ENCODE measurements at regions not wholly inside any gene's neighbourhood (a gene's known extent, or its start where the extent isn't known, plus 50 kb on each side); places are given as distances from the start of the nearest gene placed in this dataset.
"Not testable (repeated sequence)": the region's sequence is repeated elsewhere in the genome, so short reads cannot be mapped to it uniquely, and the experiment has no call there.

GRCh38 chr7:156374335-156374734 is 266.2 kb upstream of the RNF32 start:
- no peak for DNase-seq
- TF ChIP-seq POLR2AphosphoS5 (IDR thresholded peaks at IDR 0.05) (no peak), POLR2A (IDR thresholded peaks at IDR 0.05) (no peak), EP300 (IDR thresholded peaks at IDR 0.05) (no peak)
- TF ChIP-seq, protein P1, sequence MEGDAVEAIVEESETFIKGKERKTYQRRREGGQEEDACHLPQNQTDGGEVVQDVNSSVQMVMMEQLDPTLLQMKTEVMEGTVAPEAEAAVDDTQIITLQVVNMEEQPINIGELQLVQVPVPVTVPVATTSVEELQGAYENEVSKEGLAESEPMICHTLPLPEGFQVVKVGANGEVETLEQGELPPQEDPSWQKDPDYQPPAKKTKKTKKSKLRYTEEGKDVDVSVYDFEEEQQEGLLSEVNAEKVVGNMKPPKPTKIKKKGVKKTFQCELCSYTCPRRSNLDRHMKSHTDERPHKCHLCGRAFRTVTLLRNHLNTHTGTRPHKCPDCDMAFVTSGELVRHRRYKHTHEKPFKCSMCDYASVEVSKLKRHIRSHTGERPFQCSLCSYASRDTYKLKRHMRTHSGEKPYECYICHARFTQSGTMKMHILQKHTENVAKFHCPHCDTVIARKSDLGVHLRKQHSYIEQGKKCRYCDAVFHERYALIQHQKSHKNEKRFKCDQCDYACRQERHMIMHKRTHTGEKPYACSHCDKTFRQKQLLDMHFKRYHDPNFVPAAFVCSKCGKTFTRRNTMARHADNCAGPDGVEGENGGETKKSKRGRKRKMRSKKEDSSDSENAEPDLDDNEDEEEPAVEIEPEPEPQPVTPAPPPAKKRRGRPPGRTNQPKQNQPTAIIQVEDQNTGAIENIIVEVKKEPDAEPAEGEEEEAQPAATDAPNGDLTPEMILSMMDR (IDR thresholded peaks at IDR 0.05) = no peak
- Histone ChIP-seq H3K4me3 (no peak overlapping the region), H3K9me3 (no peaks in the 10 kb centered on the region), H3K27ac (no peak overlapping the region), H3K4me1 (peaks cover 0 to 2% (median 0%) of the 10 kb centered on the region in 4 donors), H3K36me3 (no peaks in the 10 kb centered on the region), H3K27me3 (no peaks in the 10 kb centered on the region)
- WGBS, 2 donors = 75 to 90% methylated on average over 4 of the region's 4 CpGs
- ATAC-seq (ENCODE audit: low FRiP score in 2 of 2) = no peak

- 88 to 90% methylated on average over 6 of the region's 6 CpGs for WGBS, 2 donors
- not testable (repeated sequence) for H3K9me3 ChIP-seq; H3K4me1 ChIP-seq; DNase-seq; H3K27me3 ChIP-seq; H3K27ac ChIP-seq; ATAC-seq (ENCODE audit: low FRiP score in 2 of 2); H3K36me3 ChIP-seq; H3K4me3 ChIP-seq
Observed at GRCh38 chr7:156369929-156370328, 270.6 kb upstream of the RNF32 start.

DNA sequence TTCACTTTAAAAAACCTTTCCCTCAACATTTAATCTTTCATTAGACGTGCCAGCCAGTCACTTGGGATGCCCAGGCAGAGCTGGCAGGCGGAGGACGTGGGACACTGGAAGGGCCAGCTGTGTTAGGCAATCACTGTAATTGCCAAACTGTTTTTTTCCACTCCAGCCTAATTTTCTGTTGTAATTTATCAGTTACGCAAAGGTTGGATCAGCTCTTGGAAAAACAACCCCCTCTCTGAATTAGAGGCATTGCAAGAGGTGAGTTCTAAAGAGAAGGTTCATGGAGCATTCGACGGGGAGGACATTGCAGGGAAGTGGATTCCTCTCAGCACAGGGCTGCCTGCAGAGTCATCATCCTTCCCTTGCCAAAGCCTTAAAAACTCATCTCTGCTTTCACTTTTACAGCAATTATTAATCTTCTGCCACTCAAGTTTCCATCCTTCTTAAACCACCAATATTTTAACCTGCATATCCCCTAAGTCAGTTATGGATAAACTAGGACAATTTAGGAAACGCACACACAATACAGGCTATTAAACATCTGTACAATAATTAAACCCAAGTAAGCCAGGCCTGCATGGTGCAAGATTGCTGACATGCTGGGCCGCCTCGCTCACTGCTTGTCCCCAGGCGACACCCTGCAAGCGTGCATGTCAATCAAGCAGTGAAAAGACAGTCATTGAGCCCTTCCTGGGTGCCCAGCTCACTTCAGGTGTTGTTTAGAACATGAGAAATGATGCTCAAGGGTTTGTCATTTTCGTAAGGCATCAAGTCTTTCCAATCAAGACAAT is 272.3 kb upstream of the RNF32 start:
- H3K4me3 ChIP-seq = no peak overlapping the region
- DNase-seq = peak in 1 of 2 donors; percentile 62
- H3K36me3 ChIP-seq = no peaks in the 10 kb centered on the region
- 70 to 71% methylated on average over 12 of the region's 12 CpGs for WGBS, 2 donors
- H3K9me3 ChIP-seq = no peaks in the 10 kb centered on the region
- H3K27ac ChIP-seq = no peak overlapping the region
- peaks cover 0 to 7% (median 0%) of the 10 kb centered on the region in 4 donors for H3K4me1 ChIP-seq
- H3K27me3 ChIP-seq = no peaks in the 10 kb centered on the region
- TF ChIP-seq POLR2AphosphoS5 (IDR thresholded peaks at IDR 0.05) = no peak
- TF ChIP-seq EP300 (IDR thresholded peaks at IDR 0.05) = no peak
- no peak for TF ChIP-seq POLR2A (IDR thresholded peaks at IDR 0.05)
- TF ChIP-seq, protein P1 (IDR thresholded peaks at IDR 0.05) = no peak
- no peak for ATAC-seq (ENCODE audit: low FRiP score in 2 of 2)

DNA sequence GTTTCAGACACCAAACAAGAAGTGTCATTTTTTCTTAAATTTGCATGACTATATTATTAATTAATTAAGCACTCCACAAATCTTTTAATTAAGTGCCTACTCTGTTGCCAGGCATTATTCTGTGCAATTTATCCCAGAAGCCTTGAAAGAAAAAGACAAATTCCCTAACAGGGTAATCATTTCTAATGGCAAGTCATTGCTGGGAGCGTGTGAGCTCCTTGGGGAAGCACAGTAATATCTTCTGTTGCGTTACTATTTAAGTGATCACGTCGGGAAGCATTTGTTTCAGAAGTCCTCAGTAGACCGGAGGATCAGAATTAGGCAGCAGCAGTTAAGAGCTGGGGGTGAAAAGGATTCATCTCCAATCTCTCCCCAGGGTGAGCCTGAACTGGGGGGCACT is 276.8 kb upstream of the RNF32 start:
- ATAC-seq (ENCODE audit: low FRiP score in 2 of 2) (no peak), DNase-seq (no peak)
- TF ChIP-seq POLR2A (IDR thresholded peaks at IDR 0.05) (no peak), EP300 (IDR thresholded peaks at IDR 0.05) (no peak), POLR2AphosphoS5 (IDR thresholded peaks at IDR 0.05) (no peak)
- TF ChIP-seq, protein P1 (IDR thresholded peaks at IDR 0.05) = no peak
- Histone ChIP-seq H3K27me3 (no peaks in the 10 kb centered on the region), H3K36me3 (no peaks in the 10 kb centered on the region), H3K27ac (no peak overlapping the region), H3K4me1 (peaks cover 0 to 7% (median 0%) of the 10 kb centered on the region in 4 donors), H3K9me3 (no peaks in the 10 kb centered on the region), H3K4me3 (no peak overlapping the region)
- WGBS, 2 donors = 93 to 95% methylated on average over 5 of the region's 5 CpGs

- Histone ChIP-seq H3K36me3 (no peaks in the 10 kb centered on the region), H3K9me3 (no peaks in the 10 kb centered on the region), H3K27me3 (no peaks in the 10 kb centered on the region), H3K27ac (no peak overlapping the region), H3K4me1 (no peaks in the 10 kb centered on the region), H3K4me3 (no peak overlapping the region)
- DNase-seq (no peak), ATAC-seq (ENCODE audit: low FRiP score in 2 of 2) (no peak)
- no peak for TF ChIP-seq EP300 (IDR thresholded peaks at IDR 0.05)
- TF ChIP-seq, protein P1 (IDR thresholded peaks at IDR 0.05) = no peak
- TF ChIP-seq POLR2A (IDR thresholded peaks at IDR 0.05) = no peak
- TF ChIP-seq POLR2AphosphoS5 (IDR thresholded peaks at IDR 0.05) = no peak
- WGBS, 2 donors = 73 to 74% methylated on average over 6 of the region's 6 CpGs
Observed at GRCh38 chr7:156360835-156361234, 279.7 kb upstream of the RNF32 start.

Measured in upper lobe of left lung (tissue), 6 donors.